Globus pallidus (tissue), 1 donor: ENCODE measurements at regions not wholly inside any gene's neighbourhood (a gene's known extent, or its start where the extent isn't known, plus 50 kb on each side); places are given as distances from the start of the nearest gene placed in this dataset.
"Not testable (repeated sequence)": the region's sequence is repeated elsewhere in the genome, so short reads cannot be mapped to it uniquely, and the experiment has no call there.

Experiments used
- DNase-seq: peaks from one replicate; pipeline ENCODE4 v3.0.0-alpha.2; 2015; ENCODE audit warnings: low spot score

DNA sequence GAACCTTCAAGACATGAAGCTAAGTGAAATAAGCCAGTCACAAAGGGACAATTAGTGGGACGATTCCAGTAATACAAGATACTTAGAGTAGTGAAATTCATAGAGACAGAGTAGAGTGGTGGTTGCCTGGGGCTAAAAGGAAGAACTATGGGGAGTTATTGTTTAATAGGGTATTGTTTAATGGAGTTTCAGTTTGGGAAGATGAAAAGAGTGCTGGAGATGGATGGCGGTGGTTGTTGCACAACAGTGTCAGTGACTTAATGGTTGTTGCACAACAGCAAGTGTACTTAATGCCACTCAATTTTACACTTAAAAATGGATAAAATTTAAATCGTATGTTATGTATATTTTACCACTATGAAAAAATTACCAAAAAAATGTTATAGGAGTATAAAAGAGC is 209.7 kb upstream of the TENT5A start:
- no peak for DNase-seq

DNA sequence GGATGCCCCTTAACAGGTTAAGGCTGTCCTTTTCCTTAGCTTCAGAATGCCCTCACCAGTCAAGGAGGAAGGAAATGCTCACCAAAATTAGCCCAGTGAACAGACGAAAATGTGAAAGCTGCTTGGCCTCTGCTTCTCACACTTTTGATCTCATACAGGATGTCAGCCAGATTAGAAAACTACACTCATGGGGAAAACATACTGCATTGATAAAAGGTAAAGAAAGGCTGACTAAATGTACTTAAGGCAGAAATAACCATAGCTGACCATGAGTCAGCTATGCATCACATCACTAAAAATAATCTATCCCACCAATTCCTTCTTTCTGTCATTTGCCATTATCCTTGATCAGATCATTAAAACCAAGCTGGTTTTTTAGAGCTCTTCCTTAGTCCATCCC is 198.4 kb upstream of the TENT5A start:
- peak; percentile 11 for DNase-seq

DNA sequence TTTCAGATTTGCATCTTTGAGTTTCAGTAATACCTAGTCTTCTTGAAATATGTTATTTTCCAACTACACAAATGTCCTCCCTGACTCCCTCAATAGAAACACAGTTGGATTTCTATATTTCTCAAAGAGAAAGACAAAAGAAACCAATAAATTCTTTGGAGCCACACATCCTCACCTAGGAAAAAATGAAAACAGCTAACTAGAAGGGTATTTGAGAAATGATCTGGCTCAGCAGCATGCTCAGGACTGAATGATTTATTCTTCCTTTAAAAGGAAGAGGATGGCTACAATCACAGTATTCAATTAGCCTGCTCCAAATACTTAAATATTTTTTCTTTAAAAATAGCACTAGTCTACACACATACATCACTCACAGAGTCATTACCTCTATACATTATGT is 196.4 kb upstream of the TENT5A start:
- no peak for DNase-seq

DNA sequence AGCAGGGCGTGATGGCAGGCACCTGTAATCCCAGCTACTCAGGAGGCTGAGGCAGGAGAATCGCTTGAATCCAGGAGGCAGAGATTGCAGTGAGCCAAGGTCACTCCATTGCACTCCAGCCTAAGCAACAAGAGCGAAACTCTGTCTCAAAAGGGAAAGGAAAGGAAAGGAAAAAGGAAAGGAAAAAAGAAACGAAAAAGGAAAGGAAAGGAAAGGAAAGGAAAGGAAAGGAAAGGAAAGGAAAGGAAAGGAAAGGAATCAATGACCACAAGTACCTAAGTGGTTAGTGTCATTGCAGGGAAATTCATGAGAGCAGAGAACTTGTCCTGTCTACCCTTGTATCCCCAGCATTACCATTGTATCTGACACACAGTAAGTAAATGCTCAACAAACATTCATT is 195.7 kb upstream of the TENT5A start:
- not testable (repeated sequence) for DNase-seq

DNA sequence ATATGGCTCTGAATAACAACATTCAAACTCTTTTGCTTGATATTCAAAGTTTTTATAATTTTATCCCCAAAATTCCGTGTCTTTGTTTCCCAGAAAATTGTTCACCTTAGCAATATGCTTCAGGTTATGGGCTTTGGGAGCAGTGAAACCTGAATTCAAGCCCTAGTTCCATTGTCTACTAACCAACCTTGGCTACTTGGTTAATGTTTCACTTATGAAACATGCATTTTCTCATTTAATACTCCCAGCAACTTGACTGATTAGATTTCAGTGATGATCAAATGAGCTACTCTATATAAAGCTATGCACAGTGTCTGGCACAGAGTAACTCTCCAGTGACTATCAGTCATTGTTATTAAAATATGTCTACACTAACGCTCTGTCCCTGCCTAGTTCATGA is 192.2 kb upstream of the TENT5A start:
- no peak for DNase-seq

DNA sequence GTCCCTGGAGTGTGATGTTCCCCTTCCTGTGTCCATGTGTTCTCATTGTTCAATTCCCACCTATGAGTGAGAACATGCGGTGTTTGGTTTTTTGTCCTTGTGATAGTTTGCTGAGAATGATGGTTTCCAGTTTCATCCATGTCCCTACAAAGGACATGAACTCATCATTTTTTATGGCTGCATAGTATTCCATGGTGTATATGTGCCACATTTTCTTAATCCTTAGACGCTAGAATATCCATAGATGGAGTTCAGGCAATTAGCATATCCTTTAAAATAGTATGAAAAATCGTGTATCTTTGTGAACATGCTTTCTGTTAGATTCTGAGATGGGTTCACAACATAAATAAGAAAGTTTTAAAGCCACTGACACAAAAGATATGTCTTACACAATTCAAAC is 190.4 kb upstream of the TENT5A start:
- not testable (repeated sequence) for DNase-seq

DNA sequence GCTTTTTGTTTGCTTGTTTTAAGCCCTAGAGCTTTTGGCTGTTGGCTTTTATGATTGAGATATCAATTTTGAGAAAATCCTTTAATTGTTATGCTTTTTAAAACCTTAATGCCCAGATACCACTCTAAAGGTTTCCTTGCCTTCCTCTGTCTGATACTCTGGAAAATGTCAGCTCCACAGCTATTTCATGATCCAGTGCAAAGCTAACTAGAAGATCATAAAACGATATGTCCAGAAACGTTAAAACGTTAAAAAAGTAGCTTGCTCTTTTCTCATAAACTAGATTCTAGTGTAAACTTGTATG is 189.5 kb upstream of the TENT5A start:
- no peak for DNase-seq

DNA sequence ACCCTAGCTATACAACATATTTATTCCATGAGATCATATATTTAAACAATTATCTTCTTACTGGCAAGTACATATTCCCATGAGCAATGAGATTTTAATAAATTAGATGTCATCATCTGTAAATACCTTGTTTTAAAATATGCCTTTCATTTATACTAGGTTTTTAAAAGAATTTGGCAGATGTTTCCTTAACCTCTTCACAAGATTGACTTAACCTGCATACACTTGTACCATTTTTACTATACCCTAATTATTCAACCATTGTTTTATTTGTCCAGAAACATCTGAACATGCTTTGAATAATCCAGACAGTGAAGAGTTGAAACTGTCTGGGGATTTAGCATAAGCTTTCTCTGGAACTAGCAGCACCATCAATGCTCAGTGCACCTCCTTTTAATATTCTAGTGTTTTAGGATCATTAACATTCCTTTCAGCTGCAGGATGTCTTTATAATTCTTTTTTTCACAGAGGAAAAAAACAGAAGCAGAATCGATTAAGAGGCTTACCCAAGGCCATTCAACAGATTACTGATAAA is 188.0 kb upstream of the TENT5A start:
- DNase-seq = no peak

DNA sequence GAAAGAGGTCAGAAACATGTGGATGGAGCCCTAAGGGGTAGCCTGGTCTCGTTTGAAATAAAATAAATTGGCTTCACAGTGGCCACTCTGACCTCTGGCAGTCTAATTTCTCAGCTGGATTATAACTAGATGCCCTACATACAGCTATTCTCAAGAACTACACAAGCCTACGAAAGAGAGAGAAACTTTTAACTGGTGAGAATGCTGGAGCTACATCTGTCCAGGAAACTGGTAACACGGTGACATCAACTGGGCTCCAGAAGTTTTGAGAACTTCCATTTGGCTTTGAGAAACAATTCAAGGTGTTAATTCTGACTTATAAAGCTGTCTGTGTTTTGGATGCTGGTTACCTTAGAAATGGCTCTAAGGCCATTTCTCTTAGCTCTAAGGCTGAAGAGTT is 187.3 kb upstream of the TENT5A start:
- DNase-seq = no peak

DNA sequence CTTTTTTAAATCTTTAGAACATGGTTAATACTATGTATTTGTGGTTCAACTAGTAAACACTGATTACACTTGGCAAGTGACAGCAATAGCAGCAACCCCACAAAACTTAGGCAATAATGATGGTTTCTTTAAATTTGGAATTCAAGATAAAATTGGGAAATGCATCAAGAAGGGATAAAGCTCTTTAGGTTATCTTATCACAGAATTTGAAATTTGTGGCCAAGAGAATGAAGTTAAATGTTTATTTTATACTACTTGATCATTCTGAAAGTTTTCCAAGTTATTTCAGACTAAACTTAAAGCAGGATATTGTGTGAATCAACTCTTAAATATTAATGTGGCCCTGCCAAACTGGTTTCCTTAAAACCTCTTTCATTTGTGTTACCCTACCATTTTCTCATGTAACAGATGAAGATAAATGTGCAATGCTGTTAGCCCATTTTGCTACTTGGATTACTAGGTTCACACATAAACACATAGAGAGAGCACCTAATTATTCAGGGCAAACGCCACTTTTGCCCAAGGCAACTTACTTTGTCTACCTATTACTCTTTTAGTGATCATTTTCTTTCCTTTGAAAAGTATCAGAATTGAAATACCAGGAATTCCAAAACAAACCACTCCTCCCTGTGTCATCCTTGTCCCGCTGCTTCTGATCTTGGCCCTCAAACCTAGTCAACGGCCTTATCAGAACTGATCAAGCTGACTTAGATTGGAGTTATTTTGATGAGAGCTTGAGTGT is 186.7 kb upstream of the TENT5A start:
- no peak for DNase-seq

DNA sequence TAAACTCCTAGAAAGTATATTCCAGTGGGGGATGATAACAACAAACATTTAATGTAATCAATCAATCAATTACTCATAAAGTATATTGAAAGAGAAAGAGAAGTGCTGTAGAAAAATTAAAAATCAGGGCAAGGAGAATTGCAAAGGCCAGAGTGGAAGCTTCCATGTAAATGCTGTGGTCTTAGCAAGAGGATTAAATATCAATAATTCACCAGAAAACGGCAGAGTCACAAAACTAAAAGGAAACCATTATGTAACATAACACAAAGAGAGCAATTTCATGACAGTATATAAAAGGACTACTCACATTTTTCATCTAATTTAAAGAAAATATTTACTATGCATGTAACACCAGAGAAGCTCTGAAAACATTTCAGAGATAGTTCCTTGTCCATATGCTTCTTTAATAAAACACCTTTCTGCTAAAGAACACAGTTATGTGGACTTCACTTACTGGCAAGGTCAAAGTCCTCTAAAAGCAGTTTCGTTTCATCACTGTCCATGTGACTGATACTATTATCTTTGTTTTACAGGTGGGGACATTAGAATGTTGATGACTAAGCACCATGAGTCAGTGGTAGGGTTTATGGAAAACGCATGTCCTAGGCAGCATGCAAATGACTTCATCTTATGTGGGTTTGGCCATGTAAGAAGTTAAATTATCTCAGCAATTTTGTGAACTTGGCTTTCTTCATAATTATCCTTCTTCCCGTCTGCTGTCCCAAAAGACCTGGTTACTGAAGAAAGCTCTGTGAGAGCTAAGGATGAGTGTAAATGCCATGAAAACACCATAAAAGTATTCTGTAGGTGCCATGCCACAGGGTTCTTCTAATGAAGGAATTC is 185.8 kb upstream of the TENT5A start:
- DNase-seq = no peak

DNA sequence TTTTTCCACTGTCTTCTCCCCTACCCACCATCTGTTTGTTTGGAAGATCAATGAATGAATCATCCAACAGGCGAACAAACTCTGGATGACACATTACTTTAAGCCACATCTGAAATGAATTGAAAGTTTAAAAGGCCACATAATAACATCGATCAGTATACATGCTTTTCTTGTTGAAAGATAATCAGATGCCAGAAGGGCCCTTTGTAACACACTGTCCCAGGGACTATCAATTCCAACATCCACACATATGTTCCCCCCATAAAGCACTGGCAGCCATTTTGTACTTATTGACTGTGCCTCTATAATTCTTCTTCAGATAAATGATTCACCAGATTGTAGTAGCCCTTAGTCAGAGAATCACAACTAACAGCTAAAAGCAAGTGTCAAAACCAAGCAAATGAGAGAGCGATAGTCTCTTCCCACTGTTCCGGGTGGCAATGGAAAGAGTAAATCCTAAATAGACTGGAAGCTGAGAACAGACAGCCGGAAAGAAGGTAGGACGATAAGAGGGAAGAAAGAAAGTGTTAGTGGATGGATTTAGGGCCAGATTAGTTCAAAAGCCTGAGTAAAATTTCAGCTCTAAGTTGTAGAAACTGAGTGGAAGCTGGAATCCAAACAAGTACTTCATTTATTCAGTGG is 184.9 kb upstream of the TENT5A start:
- no peak for DNase-seq

DNA sequence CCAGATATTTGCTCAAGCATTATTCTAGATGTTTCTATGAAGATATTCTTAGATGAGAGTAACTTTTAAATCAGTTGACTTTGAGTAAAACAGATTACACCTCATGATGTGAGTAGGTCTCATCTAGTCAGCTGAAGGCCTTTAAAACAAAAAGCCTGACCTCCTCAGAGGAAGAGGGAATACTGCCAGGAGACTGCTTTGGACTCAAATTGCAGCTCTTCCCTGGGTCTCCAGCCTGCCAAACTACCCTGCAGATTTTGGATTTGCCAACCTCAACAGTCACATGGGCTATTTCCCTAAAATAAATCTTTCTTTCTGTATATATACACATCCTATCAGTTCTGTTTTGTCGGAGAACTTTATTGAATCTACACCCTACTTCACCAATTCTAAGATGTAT is 182.5 kb upstream of the TENT5A start:
- no peak for DNase-seq

DNA sequence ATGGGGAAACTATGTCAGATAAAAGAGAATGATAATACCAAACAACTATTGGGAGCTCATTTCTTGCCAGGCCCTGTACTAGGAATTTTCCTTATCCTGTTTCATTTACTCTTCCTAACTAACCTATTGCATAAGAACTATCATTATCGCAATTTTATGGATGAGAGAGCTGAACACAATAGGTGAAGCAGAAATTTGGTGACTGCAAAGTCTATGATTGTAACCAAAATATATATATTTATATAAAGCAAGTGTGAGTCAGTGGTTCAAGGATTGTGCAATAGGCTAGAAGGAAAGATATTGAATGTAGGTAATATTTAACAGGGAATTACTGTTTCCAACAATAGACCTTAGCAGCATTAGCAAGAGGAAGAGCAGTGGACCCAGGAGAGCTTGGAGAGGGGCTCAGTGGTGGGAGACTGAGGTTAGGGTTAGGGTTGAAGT is 181.1 kb upstream of the TENT5A start:
- DNase-seq = no peak

DNA sequence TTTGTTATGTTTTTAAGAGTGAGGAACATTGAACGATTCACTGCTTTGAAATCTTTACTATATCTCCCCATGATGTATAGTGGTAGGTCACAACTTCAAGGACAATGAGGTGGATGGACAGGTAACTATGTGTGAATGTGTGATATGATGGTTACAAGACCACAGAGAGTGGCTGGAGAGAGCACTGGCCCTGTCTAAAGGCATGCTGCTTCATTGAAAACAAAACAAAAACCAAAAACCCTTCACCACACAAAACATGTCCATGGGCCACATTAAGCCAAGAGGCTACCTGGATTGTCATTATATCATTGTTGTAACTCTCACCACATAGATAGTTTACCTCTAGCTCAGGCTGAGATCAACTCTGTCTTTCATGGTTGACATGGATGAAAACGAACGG is 180.6 kb upstream of the TENT5A start:
- DNase-seq = no peak

DNA sequence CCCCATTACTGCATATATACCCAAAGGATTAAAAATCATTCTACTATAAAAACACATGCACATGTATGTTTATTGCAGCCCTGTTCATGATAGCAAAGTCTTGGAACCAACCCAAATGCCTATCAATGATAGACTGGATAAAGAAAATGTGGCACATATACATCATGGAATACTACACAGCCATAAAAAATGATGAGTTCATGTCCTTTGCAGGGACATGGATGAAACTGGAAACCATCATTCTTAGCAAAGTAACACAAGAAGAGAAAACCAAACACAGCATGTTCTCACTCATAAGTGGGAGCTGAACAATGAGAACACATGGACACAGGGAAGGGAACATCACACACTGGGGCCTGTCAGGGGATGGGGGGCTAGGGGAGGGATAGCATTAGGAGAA is 180.0 kb upstream of the TENT5A start:
- DNase-seq = not testable (repeated sequence)

DNA sequence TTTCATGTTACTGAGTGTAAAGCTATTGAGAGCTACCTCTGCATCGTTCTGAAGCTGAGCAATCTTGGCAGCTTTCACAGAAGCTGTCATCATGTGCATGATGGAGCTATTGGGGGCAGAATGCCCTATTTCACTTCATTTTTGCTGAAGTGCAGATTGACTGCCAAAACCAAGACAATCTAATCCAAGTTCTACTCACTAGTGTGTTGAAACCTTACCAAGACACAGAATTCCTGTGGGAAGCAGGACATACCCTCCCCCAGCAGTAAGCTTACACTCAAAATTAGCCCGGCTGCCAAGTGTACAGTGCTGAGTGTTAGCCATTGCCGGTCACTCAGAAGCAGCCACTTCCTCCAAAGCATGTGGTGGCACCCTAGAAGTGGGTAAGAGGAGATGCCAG is 177.3 kb upstream of the TENT5A start:
- no peak for DNase-seq

DNA sequence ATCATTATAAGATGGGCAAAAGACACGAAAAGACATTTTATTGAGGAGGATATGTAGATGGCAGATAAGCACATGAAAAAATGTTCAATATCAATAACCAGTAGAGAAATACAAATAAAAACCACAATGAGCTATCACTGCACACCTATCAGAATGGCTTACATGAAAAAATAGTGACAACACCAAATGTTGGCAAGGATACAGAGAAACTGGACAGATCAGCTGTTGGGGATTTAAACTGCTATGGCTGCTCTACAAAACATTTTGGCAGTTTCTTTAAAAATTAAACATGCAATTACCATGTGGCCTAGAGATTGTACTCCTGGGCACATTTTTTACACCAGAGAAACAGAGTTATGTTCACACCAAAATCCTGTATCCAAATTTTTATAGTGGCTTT is 172.7 kb upstream of the TENT5A start:
- no peak for DNase-seq

DNA sequence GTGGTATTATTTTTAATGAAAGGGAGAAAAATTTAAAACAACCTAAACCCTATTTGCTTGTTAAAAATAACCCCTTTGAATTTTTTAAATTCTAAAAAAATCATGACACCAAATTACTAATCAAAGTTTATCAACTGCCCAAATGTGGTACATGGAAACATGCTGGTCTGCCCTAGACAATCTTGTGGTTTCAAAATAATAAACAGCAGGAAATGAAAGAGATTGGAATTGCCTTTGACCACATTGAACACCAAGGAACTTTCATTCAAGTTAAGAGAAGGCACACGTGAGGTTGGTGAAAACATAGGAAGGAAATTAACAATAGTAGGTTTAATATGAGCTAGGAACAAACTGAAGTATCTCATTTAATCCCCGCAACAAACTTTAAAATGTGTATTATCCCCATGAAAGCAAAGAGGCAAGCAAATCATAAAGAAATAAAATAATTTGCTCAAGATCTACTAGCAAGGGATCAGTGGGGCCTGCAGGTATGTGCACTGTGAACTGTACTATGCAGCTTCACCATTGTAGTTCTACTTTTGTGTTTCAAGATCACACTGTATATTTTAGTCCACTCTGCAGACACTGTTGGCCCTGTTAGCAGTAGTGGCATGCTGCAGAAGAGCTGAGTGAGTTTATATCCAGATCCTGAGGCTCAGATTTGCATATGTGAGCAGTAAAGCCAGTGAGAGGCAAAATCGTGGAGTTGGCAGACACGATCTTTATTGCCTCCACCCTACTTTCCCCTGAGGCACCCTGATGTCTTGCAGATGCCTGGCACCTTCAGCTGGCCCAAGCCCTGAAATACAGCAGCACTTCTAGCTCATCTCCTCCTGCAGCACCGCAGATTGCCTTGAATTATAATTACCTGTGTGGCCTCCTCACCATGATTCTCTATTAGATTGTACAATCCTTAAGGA is 157.8 kb upstream of the TENT5A start:
- no peak for DNase-seq

DNA sequence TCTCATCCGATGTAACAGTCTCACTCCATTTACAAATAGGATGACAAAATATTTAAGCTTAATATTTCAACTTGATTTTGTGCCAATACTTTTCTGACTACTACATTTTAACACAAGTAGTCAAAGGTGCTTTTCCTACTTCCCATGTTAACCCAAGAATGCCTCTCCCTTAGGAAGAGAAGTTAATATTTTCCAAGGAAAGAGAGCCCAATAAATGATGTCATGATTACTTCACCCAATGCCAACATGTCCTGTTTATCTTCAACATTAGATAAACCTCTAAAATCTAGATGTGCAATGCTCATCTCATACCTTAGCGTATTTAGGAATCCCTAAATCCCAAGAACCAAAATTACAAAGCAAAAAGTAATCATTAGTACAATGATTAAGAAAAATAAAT is 156.7 kb upstream of the TENT5A start:
- DNase-seq = no peak

DNA sequence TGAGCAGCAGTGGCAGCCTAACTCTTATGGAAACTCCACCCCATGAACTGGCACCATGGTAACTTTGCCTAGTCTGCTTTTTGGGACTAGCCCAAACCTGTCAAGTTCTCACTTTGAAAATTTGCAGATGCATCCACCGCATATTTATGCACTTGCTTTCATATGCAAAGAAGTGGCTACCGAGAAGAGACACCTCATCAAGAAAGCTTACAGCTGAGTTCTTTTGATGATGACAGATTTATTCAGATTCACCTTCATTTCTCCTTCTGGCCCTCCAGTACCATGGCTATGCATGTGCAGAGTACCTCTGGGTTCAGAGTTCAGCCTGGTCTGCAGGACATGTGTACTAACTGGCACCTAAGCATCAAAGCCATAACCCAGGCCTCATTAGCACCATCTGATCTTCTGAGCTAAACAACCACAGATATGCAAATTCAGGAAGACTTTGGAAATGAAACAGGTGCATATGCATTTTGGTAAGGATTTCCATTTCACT is 154.3 kb upstream of the TENT5A start:
- no peak for DNase-seq

DNA sequence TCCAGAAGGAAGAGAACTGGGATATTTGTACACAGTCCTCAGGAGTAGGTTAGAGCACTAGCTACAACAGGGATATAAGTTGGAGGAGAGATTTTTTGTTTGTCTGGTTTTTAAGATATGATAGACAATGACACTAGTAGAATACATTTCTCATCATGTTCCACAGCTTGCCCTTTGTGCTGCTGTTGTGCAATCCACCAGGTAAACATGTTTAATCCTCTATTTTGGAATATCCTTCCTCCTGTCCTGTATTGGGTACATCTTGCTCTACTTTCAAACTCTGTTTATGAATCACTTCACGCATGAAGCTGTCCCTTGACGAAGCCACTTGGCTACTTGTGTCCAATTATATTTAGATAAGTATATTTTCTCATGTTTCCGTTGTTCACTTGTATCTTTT is 153.6 kb upstream of the TENT5A start:
- no peak for DNase-seq
